H9 (cell line): ENCODE measurements at regions not wholly inside any gene's neighbourhood (a gene's known extent, or its start where the extent isn't known, plus 50 kb on each side); places are given as distances from the start of the nearest gene placed in this dataset.

ENCODE experiments used
- DNase-seq: peaks from one replicate; pipeline ENCODE4 v3.0.0-alpha.2; 2017
- H2AFZ ChIP-seq: one replicate; pipeline ENCODE4 v1.6.1; 2013; ENCODE audit warnings: mild to moderate bottlenecking, low read length, control low read depth, moderate library complexity
- H2AK5ac ChIP-seq: 2 replicates; pipeline ENCODE4 v1.6.1; 2013; ENCODE audit warnings: low read length, control low read depth, mixed read lengths; ENCODE audit not compliant: insufficient read length
- H2BK120ac ChIP-seq: one replicate; pipeline ENCODE4 v1.6.1; 2013; ENCODE audit warnings: low read depth, mild to moderate bottlenecking, low read length, control low read depth, inconsistent platforms; ENCODE audit not compliant: poor library complexity, severe bottlenecking
- H2BK12ac ChIP-seq: 2 replicates; pipeline ENCODE4 v1.6.1; 2013; ENCODE audit warnings: low read length, control low read depth, mixed read lengths, low read depth; ENCODE audit not compliant: insufficient read length
- H2BK15ac ChIP-seq: 2 replicates; pipeline ENCODE4 v1.6.1; 2013; ENCODE audit warnings: low read depth, low read length, control low read depth
- H2BK20ac ChIP-seq: one replicate; pipeline ENCODE4 v1.6.1; 2013; ENCODE audit warnings: low read depth, mild to moderate bottlenecking, low read length, control low read depth, inconsistent platforms; ENCODE audit not compliant: poor library complexity, severe bottlenecking
- H2BK5ac ChIP-seq: 2 replicates; pipeline ENCODE4 v1.6.1; 2013; ENCODE audit warnings: low read length, control low read depth, mixed read lengths; ENCODE audit not compliant: insufficient read length
- H3K14ac ChIP-seq: 2 replicates; pipeline ENCODE4 v1.6.1; 2013; ENCODE audit warnings: low read length, control low read depth; ENCODE audit not compliant: insufficient read depth
- H3K18ac ChIP-seq: 2 replicates; pipeline ENCODE4 v1.6.1; 2013; ENCODE audit warnings: low read depth, mild to moderate bottlenecking, mixed read lengths, low read length, control low read depth; ENCODE audit not compliant: insufficient read length
- H3K23ac ChIP-seq: 2 replicates; pipeline ENCODE4 v1.6.1; 2013; ENCODE audit warnings: low read length, control low read depth, mixed read lengths, low read depth; ENCODE audit not compliant: insufficient read length
- H3K23me2 ChIP-seq: 2 replicates; pipeline ENCODE4 v1.6.1; 2013; ENCODE audit warnings: low read depth, mild to moderate bottlenecking, mixed read lengths, low read length, control low read depth; ENCODE audit not compliant: insufficient read length, poor library complexity, severe bottlenecking
- H3K27ac ChIP-seq: 2 replicates; pipeline ENCODE4 v1.5.1; 2013; ENCODE audit warnings: low read length, control low read depth, mixed read lengths, low read depth; ENCODE audit not compliant: insufficient read length
- H3K27me3 ChIP-seq: 2 replicates; pipeline ENCODE4 v1.6.1; 2013; ENCODE audit warnings: low read length, control low read depth, inconsistent platforms; ENCODE audit not compliant: insufficient read depth
- H3K4ac ChIP-seq: 2 replicates; pipeline ENCODE4 v1.6.1; 2013; ENCODE audit warnings: low read depth, mild to moderate bottlenecking, control low read depth, inconsistent platforms, low read length, moderate library complexity
- H3K4me1 ChIP-seq: 2 replicates; pipeline ENCODE4 v1.6.1; 2013; ENCODE audit warnings: low read length, control low read depth, inconsistent platforms; ENCODE audit not compliant: insufficient read depth
- H3K4me2 ChIP-seq: 2 replicates; pipeline ENCODE4 v1.6.1; 2013; ENCODE audit warnings: low read length, control low read depth, mixed read lengths; ENCODE audit not compliant: insufficient read length, insufficient read depth
- H3K56ac ChIP-seq: 2 replicates; pipeline ENCODE4 v1.6.1; 2013; ENCODE audit warnings: low read depth, mild to moderate bottlenecking, mixed read lengths, low read length, control low read depth; ENCODE audit not compliant: insufficient read length
- H3K79me1 ChIP-seq: 2 replicates; pipeline ENCODE4 v1.6.1; 2013; ENCODE audit warnings: low read depth, mild to moderate bottlenecking, moderate library complexity, low read length, control low read depth, inconsistent platforms; ENCODE audit not compliant: insufficient read depth, poor library complexity, severe bottlenecking
- H3K79me2 ChIP-seq: 2 replicates; pipeline ENCODE4 v1.6.1; 2013; ENCODE audit warnings: low read length, control low read depth, inconsistent platforms; ENCODE audit not compliant: insufficient read depth
- H3K9ac ChIP-seq: 2 replicates; pipeline ENCODE4 v1.6.1; 2013; ENCODE audit warnings: low read length, control low read depth, mixed read lengths; ENCODE audit not compliant: insufficient read length; ENCODE audit errors: extremely low read depth
- H3K9me3 ChIP-seq: one replicate; pipeline ENCODE4 v1.6.1; 2013; ENCODE audit warnings: low read depth, low read length, inconsistent platforms; ENCODE audit not compliant: control insufficient read depth
- H3T11ph ChIP-seq: one replicate; pipeline ENCODE4 v1.6.1; 2013; ENCODE audit warnings: mild to moderate bottlenecking, low read length, control low read depth, inconsistent platforms
- H4K20me1 ChIP-seq: one replicate; pipeline ENCODE4 v1.6.1; 2013; ENCODE audit not compliant: control insufficient read depth, insufficient read length, insufficient read depth
- H4K5ac ChIP-seq: 2 replicates; pipeline ENCODE4 v1.6.1; 2013; ENCODE audit warnings: low read depth, mild to moderate bottlenecking, mixed read lengths, low read length, control low read depth; ENCODE audit not compliant: insufficient read length
- H4K8ac ChIP-seq: replicated peaks from 2 replicates; pipeline ENCODE4 v1.6.1; 2013; ENCODE audit warnings: low read length, control low read depth, mixed read lengths, low read depth; ENCODE audit not compliant: insufficient read length
- H4K91ac ChIP-seq: 2 replicates; pipeline ENCODE4 v1.6.1; 2013; ENCODE audit warnings: low read depth, mild to moderate bottlenecking, moderate library complexity, mixed read lengths, low read length, control low read depth; ENCODE audit not compliant: insufficient read length
- H3K27ac Mint-ChIP-seq, 3 experiments: 2 replicates in 2 of 3; 3 replicates in 1 of 3; pipeline ENCODE4 v1.8.0; 2020 to 2021; ENCODE audit warnings: mixed read lengths in 3 of 3, mild to moderate bottlenecking in 1 of 3, moderate library complexity in 1 of 3
- H3K27me3 Mint-ChIP-seq: 2 replicates; pipeline ENCODE4 v1.8.0; 2021; ENCODE audit warnings: low read depth, mild to moderate bottlenecking, moderate library complexity, mixed read lengths
- H3K36me3 Mint-ChIP-seq, 3 experiments: 2 replicates in 2 of 3; 3 replicates in 1 of 3; pipeline ENCODE4 v1.8.0; 2020 to 2021; ENCODE audit warnings: low read depth in 3 of 3, mixed read lengths in 3 of 3; ENCODE audit not compliant: insufficient read depth in 1 of 3
- H3K4me1 Mint-ChIP-seq, 2 experiments: 2 replicates each; pipeline ENCODE4 v1.8.0; 2020; ENCODE audit warnings: mixed read lengths in 2 of 2
- H3K4me3 Mint-ChIP-seq, 2 experiments: 2 replicates in 1 of 2; 3 replicates in 1 of 2; pipeline ENCODE4 v1.8.0; 2020 to 2021; ENCODE audit warnings: mild to moderate bottlenecking in 2 of 2, mixed read lengths in 2 of 2, moderate library complexity in 1 of 2
- H3K9me3 Mint-ChIP-seq, 2 experiments: 2 replicates in 1 of 2; 3 replicates in 1 of 2; pipeline ENCODE4 v1.8.0; 2020; ENCODE audit warnings: mild to moderate bottlenecking in 2 of 2, mixed read lengths in 2 of 2, moderate library complexity in 1 of 2
- WGBS: extraction: QIAGEN DNeasy Blood & Tissue Kit; methylation state at CpG from one replicate; pipeline ENCODE4 v1.1.7; 2013; ENCODE audit warnings: missing lambda C conversion rate, low lambda C conversion rate, mixed read lengths; ENCODE audit not compliant: insufficient read length; ENCODE audit errors: extremely low coverage; 5-methylcytosine and 5-hydroxymethylcytosine counted together
- TF ChIP-seq, protein P1 (sequence below): fragments of 200-600 bp; sonication (generic); conservative IDR thresholded peaks from 3 replicates; pipeline ENCODE4 v1.8.0; 2021; ENCODE audit warnings: antibody characterized with exemption, mild to moderate bottlenecking

DNA sequence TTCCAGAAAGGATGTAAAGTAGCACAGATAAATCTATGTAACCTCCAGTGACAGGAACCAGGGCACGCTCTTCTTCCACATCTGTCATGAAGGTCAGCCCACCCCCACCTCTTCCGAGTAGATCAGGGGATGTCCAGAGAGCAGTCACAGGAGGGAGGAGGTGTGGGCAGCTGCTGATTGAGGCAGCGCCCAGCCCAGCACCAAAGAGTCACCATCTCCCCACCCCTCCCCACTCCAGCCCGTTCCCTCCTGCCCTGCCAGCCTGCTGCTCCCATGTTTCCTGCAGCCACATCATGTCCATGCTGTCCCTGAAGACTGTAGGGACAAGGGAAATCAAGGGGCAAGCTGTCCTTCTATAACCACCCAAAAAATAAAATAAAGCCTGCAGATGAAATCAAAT is 269.8 kb downstream of the BCL11A start:
- WGBS, result no CpG with 5 or more reads among the region's 4 CpGs
- Mint-ChIP-seq H3K4me3 (no peak overlapping the region), H3K27me3 (peaks cover 2% of the 10 kb centered on the region), H3K9me3 (no peaks in the 10 kb centered on the region), H3K36me3 (no peaks in the 10 kb centered on the region), H3K4me1 (peaks cover 10 to 13% of the 10 kb centered on the region in 2 experiments), H3K27ac (no peak overlapping the region)
- H2AK5ac ChIP-seq, result no peak overlapping the region
- no peak overlapping the region for H2AFZ ChIP-seq
- H3K23me2 ChIP-seq, result no peaks in the 10 kb centered on the region
- TF ChIP-seq, protein P1, sequence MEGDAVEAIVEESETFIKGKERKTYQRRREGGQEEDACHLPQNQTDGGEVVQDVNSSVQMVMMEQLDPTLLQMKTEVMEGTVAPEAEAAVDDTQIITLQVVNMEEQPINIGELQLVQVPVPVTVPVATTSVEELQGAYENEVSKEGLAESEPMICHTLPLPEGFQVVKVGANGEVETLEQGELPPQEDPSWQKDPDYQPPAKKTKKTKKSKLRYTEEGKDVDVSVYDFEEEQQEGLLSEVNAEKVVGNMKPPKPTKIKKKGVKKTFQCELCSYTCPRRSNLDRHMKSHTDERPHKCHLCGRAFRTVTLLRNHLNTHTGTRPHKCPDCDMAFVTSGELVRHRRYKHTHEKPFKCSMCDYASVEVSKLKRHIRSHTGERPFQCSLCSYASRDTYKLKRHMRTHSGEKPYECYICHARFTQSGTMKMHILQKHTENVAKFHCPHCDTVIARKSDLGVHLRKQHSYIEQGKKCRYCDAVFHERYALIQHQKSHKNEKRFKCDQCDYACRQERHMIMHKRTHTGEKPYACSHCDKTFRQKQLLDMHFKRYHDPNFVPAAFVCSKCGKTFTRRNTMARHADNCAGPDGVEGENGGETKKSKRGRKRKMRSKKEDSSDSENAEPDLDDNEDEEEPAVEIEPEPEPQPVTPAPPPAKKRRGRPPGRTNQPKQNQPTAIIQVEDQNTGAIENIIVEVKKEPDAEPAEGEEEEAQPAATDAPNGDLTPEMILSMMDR, result no peak
- no peaks in the 10 kb centered on the region for H3K9me3 ChIP-seq
- no peak overlapping the region for H2BK5ac ChIP-seq
- no peak overlapping the region for H2BK20ac ChIP-seq
- no peak overlapping the region for H4K5ac ChIP-seq
- no peak overlapping the region for H3K23ac ChIP-seq
- H3K9ac ChIP-seq, result no peak overlapping the region
- no peaks in the 10 kb centered on the region for H4K20me1 ChIP-seq
- H3K27ac ChIP-seq, result no peak overlapping the region
- no peaks in the 10 kb centered on the region for H3K27me3 ChIP-seq
- no peak overlapping the region for H2BK120ac ChIP-seq
- H2BK12ac ChIP-seq, result no peak overlapping the region
- H4K91ac ChIP-seq, result no peak overlapping the region
- H3K18ac ChIP-seq, result no peak overlapping the region
- H2BK15ac ChIP-seq, result no peak overlapping the region
- no peaks in the 10 kb centered on the region for H3K79me2 ChIP-seq
- H4K8ac ChIP-seq, result no peak overlapping the region
- no peak for DNase-seq
- H3K79me1 ChIP-seq, result no peaks in the 10 kb centered on the region
- H3K56ac ChIP-seq, result no peak overlapping the region
- no peak overlapping the region for H3K4ac ChIP-seq
- H3K4me2 ChIP-seq, result no peak overlapping the region
- no peaks in the 10 kb centered on the region for H3K4me1 ChIP-seq
- no peak overlapping the region for H3K14ac ChIP-seq
- H3T11ph ChIP-seq, result no peak overlapping the region
